Pancreas (tissue), 10 donors: ENCODE measurements at regions not wholly inside any gene's neighbourhood (a gene's known extent, or its start where the extent isn't known, plus 50 kb on each side); places are given as distances from the start of the nearest gene placed in this dataset.
A peak's percentile ranks its signal among the peaks of the same experiment; 100 is the strongest.

ENCODE experiments used
- ATAC-seq, 4 donors: fragments of 200-7000 bp; cut with Tn5 transposase; one replicate each; pipeline versions ENCODE4 v1.8.0 to v1.9.1; 2020; ENCODE audit warnings: mild to moderate bottlenecking in 4 of 4, moderate library complexity in 4 of 4
- DNase-seq, 6 donors: peaks; one replicate each; pipeline ENCODE4 v3.0.0-alpha.2; 2020
- FAIRE-seq: peaks from 2 replicates; lab custom pipeline; 2012; peaks lifted over from hg19 to GRCh38; lab: Jason Lieb, UNC
- H3K27ac ChIP-seq, 4 donors: fragments of 200-600 bp; sonication (generic); 1 replicate in 3 of 4; 2 replicates in 1 of 4; pipeline versions ENCODE4 v1.5.0 to v1.8.0; 2020
- H3K27me3 ChIP-seq, 4 donors: fragments of 200-600 bp; one replicate each; pipeline ENCODE4 v1.8.0; 2021
- H3K36me3 ChIP-seq, 3 donors: fragments of 200-600 bp; sonication (generic) in 1 of 3; one replicate each; pipeline versions ENCODE4 v1.5.0 to v1.8.0; 2020 to 2021
- H3K4me1 ChIP-seq, 3 donors: fragments of 200-600 bp; one replicate each; pipeline ENCODE4 v1.8.0; 2021
- H3K4me3 ChIP-seq, 4 donors: fragments of 200-600 bp; sonication (generic) in 2 of 4; one replicate each; pipeline versions ENCODE4 v1.5.0 to v1.8.0; 2020 to 2021
- H3K9me3 ChIP-seq, 4 donors: fragments of 200-600 bp; one replicate each; pipeline ENCODE4 v1.8.0; 2021
- CTCF ChIP-seq, 4 donors: fragments of 200-600 bp; sonication (generic) in 3 of 4; IDR thresholded peaks; one replicate each; pipeline versions ENCODE4 v1.5.0 to v1.8.0; 2021; ENCODE audit warnings: antibody characterized with exemption in 4 of 4
- WGBS, 2 donors: extraction: QIAGEN DNeasy Blood & Tissue Kit; methylation state at CpG; one replicate each; pipeline ENCODE4 v1.1.7; 2013; 5-methylcytosine and 5-hydroxymethylcytosine counted together
- intact Hi-C, 3 donors: fragments of 100-400 bp; cut with DNase I; formaldehyde crosslinking; loops; one replicate each; pipeline versions ENCODE4 v1.11.1 to v1.14.2; 2022
- donor health status: healthy with polysubstance abuse.
- donor health status: DM: no; HTN: no; CAD: no; lungs with moderate emphysema.
- donor health status: DM: no; HTN: no; CAD: no.
- donor health status: control.
- donor health status: control.
- donor health status: Bipolar disorder and iron deficiency.
- donor health status: DM: yes; HTN: yes; CAD: no.
- donor health status: DM: no; HTN: no; CAD: no.
- donor health status: DM: no; HTN: no; CAD: no.
- donor health status: DM: yes; HTN: yes; CAD: no.

GRCh38 chr9:90033028-90033650 is 428.3 kb downstream of the GADD45G start:
- TF ChIP-seq CTCF (IDR thresholded peaks at IDR 0.05) = no peak
- FAIRE-seq (no peak), DNase-seq (no peak), ATAC-seq (no peak)
- WGBS, 2 donors = 95 to 97% methylated on average over 7 of the region's 7 CpGs
- no peak overlapping the region for H3K4me3 ChIP-seq
- H3K9me3 ChIP-seq = no peaks in the 10 kb centered on the region
- H3K4me1 ChIP-seq = no peaks in the 10 kb centered on the region
- H3K36me3 ChIP-seq = no peaks in the 10 kb centered on the region
- H3K27me3 ChIP-seq = no peaks in the 10 kb centered on the region
- intact Hi-C loops = loop anchor here in 1 of 3 donors (10.0 kb wide), 1 partner anchor 62 kb away; no protein-coding TSS in a partner anchor
- H3K27ac ChIP-seq = no peak overlapping the region

- no peaks in the 10 kb centered on the region for H3K27me3 ChIP-seq
- intact Hi-C loops = loop anchor here in 1 of 3 donors (10.0 kb wide), 1 partner anchor 61 kb away; no protein-coding TSS in a partner anchor
- WGBS, 2 donors = 74 to 83% methylated on average over 5 of the region's 5 CpGs
- ATAC-seq (no peak), FAIRE-seq (no peak), DNase-seq (no peak)
- no peaks in the 10 kb centered on the region for H3K36me3 ChIP-seq
- H3K4me3 ChIP-seq = no peak overlapping the region
- no peak overlapping the region for H3K27ac ChIP-seq
- no peaks in the 10 kb centered on the region for H3K4me1 ChIP-seq
- no peak for TF ChIP-seq CTCF (IDR thresholded peaks at IDR 0.05)
- no peaks in the 10 kb centered on the region for H3K9me3 ChIP-seq
Observed at GRCh38 chr9:90034071-90034470, 429.3 kb downstream of the GADD45G start.

- no peak overlapping the region for H3K27ac ChIP-seq
- intact Hi-C loops = loop anchor here in 1 of 3 donors (10.0 kb wide), 1 partner anchor 59 kb away; no protein-coding TSS in a partner anchor
- H3K4me3 ChIP-seq = no peak overlapping the region
- no peaks in the 10 kb centered on the region for H3K36me3 ChIP-seq
- FAIRE-seq = no peak
- no peaks in the 10 kb centered on the region for H3K9me3 ChIP-seq
- TF ChIP-seq CTCF (IDR thresholded peaks at IDR 0.05) = no peak
- no peak for DNase-seq
- H3K4me1 ChIP-seq = no peaks in the 10 kb centered on the region
- H3K27me3 ChIP-seq = no peaks in the 10 kb centered on the region
- 88 to 92% methylated on average over 2 of the region's 2 CpGs for WGBS, 2 donors
- no peak for ATAC-seq
Observed at GRCh38 chr9:90035471-90035870, 430.7 kb downstream of the GADD45G start.

GRCh38 chr9:90037146-90037797 is 432.5 kb downstream of the GADD45G start:
- WGBS, 2 donors = 95% methylated on average over 11 of the region's 11 CpGs
- no peak for TF ChIP-seq CTCF (IDR thresholded peaks at IDR 0.05)
- Histone ChIP-seq H3K27me3 (no peaks in the 10 kb centered on the region), H3K27ac (no peak overlapping the region), H3K4me3 (no peak overlapping the region), H3K4me1 (no peaks in the 10 kb centered on the region), H3K9me3 (no peaks in the 10 kb centered on the region), H3K36me3 (no peaks in the 10 kb centered on the region)
- no peak for FAIRE-seq
- intact Hi-C loops = loop anchor here in 1 of 3 donors (10.0 kb wide), 1 partner anchor 58 kb away; no protein-coding TSS in a partner anchor
- DNase-seq = no peak
- no peak for ATAC-seq

- Histone ChIP-seq H3K4me3 (no peak overlapping the region), H3K27ac (no peak overlapping the region), H3K27me3 (no peaks in the 10 kb centered on the region), H3K36me3 (no peaks in the 10 kb centered on the region), H3K9me3 (no peaks in the 10 kb centered on the region), H3K4me1 (no peaks in the 10 kb centered on the region)
- DNase-seq (no peak), ATAC-seq (peak in 2 of 4 donors; percentile 38 to 55), FAIRE-seq (no peak)
- intact Hi-C loops = loop anchor here in 1 of 3 donors (10.0 kb wide), 1 partner anchor 56 kb away; no protein-coding TSS in a partner anchor
- TF ChIP-seq CTCF (IDR thresholded peaks at IDR 0.05) = no peak
- 72 to 79% methylated on average over 9 of the region's 9 CpGs for WGBS, 2 donors
Observed at GRCh38 chr9:90038763-90039162, 434.0 kb downstream of the GADD45G start.
